ENCODE measurements at regions not wholly inside any gene's neighbourhood (a gene's known extent, or its start where the extent isn't known, plus 50 kb on each side); places are given as distances from the start of the nearest gene placed in this dataset.
"Not testable (repeated sequence)": the region's sequence is repeated elsewhere in the genome, so short reads cannot be mapped to it uniquely, and the experiment has no call there.

- in situ Hi-C loops (cut with MboI; ENCODE audit: low sequenced_read_pairs) = no loop called here
- H3K36me3 ChIP-seq (replicated peaks) = no peaks in the 10 kb centered on the region
- peaks cover 41% of the 10 kb centered on the region for H3K4me1 ChIP-seq
- DNase-seq (ENCODE audit: low spot score in 2 of 2) = peak; percentile 32 to 75
- H3K27me3 ChIP-seq (ENCODE audit: low read depth) = no peaks in the 10 kb centered on the region
- peaks cover 6% of the 10 kb centered on the region for H3K9me3 ChIP-seq
- H3K4me3 ChIP-seq = peak overlapping the region; percentile 6; the same call in 1 of the 2 replicates
Measured at GRCh38 chr1:96559707-96560596, 161.6 kb upstream of the PTBP2 start.

DNA sequence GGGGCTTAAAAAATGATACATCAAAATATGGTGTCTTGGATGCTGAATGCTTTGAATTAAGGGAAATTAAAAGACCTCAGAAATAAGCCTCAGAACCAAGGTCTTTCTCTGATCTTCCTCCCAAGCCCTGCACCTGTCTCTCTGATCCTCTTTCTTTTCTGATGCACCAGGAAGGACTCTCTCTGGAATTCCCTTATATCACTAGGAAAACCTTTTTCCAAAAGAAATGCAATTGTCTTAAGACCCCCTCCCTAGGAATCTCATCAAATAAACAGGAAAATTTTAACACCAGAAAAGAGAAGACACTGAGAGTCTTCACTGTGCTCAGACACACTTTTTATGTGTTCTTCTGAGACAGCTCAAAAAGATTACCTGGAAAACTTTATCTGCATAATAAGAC is 159.5 kb upstream of the PTBP2 start:
- no peak for DNase-seq (ENCODE audit: low spot score in 2 of 2)
- Histone ChIP-seq H3K27me3 (ENCODE audit: low read depth) (no peaks in the 10 kb centered on the region), H3K9me3 (peaks cover 6% of the 10 kb centered on the region), H3K4me3 (no peak overlapping the region), H3K4me1 (peaks cover 41% of the 10 kb centered on the region), H3K36me3 (replicated peaks) (no peaks in the 10 kb centered on the region)
- in situ Hi-C loops (cut with MboI; ENCODE audit: low sequenced_read_pairs) = no loop called here

GRCh38 chr1:96564401-96564800 is 157.2 kb upstream of the PTBP2 start:
- H3K27me3 ChIP-seq (ENCODE audit: low read depth); H3K4me3 ChIP-seq; in situ Hi-C loops (cut with MboI; ENCODE audit: low sequenced_read_pairs); H3K36me3 ChIP-seq (replicated peaks); DNase-seq (ENCODE audit: low spot score in 2 of 2); H3K9me3 ChIP-seq: not testable (repeated sequence)
- peaks cover 27% of the 10 kb centered on the region for H3K4me1 ChIP-seq

- H3K4me1 ChIP-seq = peaks cover 17% of the 10 kb centered on the region
- H3K36me3 ChIP-seq (replicated peaks) = no peaks in the 10 kb centered on the region
- no peak for DNase-seq (ENCODE audit: low spot score in 2 of 2)
- no peak overlapping the region for H3K4me3 ChIP-seq
- in situ Hi-C loops (cut with MboI; ENCODE audit: low sequenced_read_pairs) = no loop called here
- peaks cover 4% of the 10 kb centered on the region for H3K9me3 ChIP-seq
- H3K27me3 ChIP-seq (ENCODE audit: low read depth) = no peaks in the 10 kb centered on the region
Measured at GRCh38 chr1:96565546-96565945, 156.0 kb upstream of the PTBP2 start.

DNA sequence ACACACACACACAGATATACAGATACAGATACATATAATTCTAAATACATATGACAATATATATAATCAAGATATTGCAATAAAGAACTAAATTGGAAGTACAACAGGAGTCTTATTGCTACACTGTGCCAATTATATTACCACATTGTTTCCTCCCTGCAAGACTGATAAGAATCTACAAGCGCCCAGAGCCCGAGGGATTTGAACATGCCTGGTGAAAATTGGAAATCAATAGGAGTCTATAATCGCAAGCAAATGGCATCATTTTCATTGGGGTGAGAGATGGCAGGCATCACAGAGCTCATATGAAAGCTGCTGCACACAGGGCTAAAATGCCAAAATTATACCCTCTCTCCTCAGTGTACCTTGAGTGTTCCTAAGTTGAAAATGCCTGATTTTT is 152.9 kb upstream of the PTBP2 start:
- Histone ChIP-seq H3K4me3 (no peak overlapping the region), H3K9me3 (no peaks in the 10 kb centered on the region), H3K36me3 (replicated peaks) (no peaks in the 10 kb centered on the region), H3K4me1 (peaks cover 9% of the 10 kb centered on the region), H3K27me3 (ENCODE audit: low read depth) (no peaks in the 10 kb centered on the region)
- no peak for DNase-seq (ENCODE audit: low spot score in 2 of 2)
- in situ Hi-C loops (cut with MboI; ENCODE audit: low sequenced_read_pairs) = no loop called here

GRCh38 chr1:96569288-96569687 is 152.3 kb upstream of the PTBP2 start:
- no peaks in the 10 kb centered on the region for H3K9me3 ChIP-seq
- in situ Hi-C loops (cut with MboI; ENCODE audit: low sequenced_read_pairs) = no loop called here
- peaks cover 9% of the 10 kb centered on the region for H3K4me1 ChIP-seq
- no peak for DNase-seq (ENCODE audit: low spot score in 2 of 2)
- H3K27me3 ChIP-seq (ENCODE audit: low read depth) = no peaks in the 10 kb centered on the region
- H3K4me3 ChIP-seq = no peak overlapping the region
- no peaks in the 10 kb centered on the region for H3K36me3 ChIP-seq (replicated peaks)

DNA sequence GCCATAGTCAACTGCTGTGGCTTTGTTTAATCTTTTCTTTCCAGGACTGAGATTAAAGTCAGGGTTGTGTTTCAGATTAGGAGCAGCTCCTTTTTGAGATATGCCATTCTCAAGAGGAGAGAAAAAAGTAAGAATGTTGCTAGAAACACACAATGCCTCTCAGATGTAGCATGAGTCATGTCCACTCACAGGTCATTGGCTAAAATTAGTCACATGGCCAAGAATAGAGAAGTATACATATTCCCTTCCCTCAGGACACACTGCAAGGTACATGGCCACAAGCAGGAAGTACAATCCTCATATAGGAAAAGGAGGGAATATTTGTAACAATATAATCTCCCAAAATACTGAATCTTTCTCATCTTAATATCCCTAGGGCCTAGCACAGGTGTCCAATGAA is 141.9 kb upstream of the PTBP2 start:
- no peaks in the 10 kb centered on the region for H3K27me3 ChIP-seq (ENCODE audit: low read depth)
- in situ Hi-C loops (cut with MboI; ENCODE audit: low sequenced_read_pairs) = no loop called here
- no peaks in the 10 kb centered on the region for H3K4me1 ChIP-seq
- DNase-seq (ENCODE audit: low spot score in 2 of 2) = no peak
- no peaks in the 10 kb centered on the region for H3K36me3 ChIP-seq (replicated peaks)
- no peak overlapping the region for H3K4me3 ChIP-seq
- no peaks in the 10 kb centered on the region for H3K9me3 ChIP-seq

DNA sequence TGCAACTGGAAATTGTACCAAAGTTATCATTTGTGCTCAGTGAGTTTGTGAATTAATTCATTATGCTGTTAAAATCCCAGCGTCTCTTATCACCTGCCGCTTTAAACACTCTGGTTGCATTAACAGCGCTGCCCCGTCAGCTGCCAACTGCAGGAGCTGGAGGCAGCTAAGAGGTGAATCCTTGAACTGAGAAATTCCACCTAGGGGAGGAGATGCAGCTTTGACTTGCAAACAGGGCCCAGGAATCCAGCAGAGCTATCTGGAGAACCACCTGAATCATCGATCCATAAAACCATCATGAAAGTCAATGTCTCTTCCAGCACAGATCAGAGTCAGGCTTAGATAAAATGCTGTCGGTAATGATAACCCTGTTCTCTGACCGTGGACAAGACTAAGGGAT is 140.7 kb upstream of the PTBP2 start:
- no peak for DNase-seq (ENCODE audit: low spot score in 2 of 2)
- in situ Hi-C loops (cut with MboI; ENCODE audit: low sequenced_read_pairs) = no loop called here
- Histone ChIP-seq H3K36me3 (replicated peaks) (no peaks in the 10 kb centered on the region), H3K27me3 (ENCODE audit: low read depth) (no peaks in the 10 kb centered on the region), H3K4me1 (no peaks in the 10 kb centered on the region), H3K4me3 (no peak overlapping the region), H3K9me3 (no peaks in the 10 kb centered on the region)

GRCh38 chr1:96581772-96582171 is 139.8 kb upstream of the PTBP2 start:
- Histone ChIP-seq H3K4me1 (no peaks in the 10 kb centered on the region), H3K4me3 (no peak overlapping the region), H3K27me3 (ENCODE audit: low read depth) (no peaks in the 10 kb centered on the region), H3K36me3 (replicated peaks) (no peaks in the 10 kb centered on the region), H3K9me3 (no peaks in the 10 kb centered on the region)
- in situ Hi-C loops (cut with MboI; ENCODE audit: low sequenced_read_pairs) = no loop called here
- no peak for DNase-seq (ENCODE audit: low spot score in 2 of 2)

- no peaks in the 10 kb centered on the region for H3K4me1 ChIP-seq
Measured at GRCh38 chr1:96583903-96584302, 137.7 kb upstream of the PTBP2 start.

DNA sequence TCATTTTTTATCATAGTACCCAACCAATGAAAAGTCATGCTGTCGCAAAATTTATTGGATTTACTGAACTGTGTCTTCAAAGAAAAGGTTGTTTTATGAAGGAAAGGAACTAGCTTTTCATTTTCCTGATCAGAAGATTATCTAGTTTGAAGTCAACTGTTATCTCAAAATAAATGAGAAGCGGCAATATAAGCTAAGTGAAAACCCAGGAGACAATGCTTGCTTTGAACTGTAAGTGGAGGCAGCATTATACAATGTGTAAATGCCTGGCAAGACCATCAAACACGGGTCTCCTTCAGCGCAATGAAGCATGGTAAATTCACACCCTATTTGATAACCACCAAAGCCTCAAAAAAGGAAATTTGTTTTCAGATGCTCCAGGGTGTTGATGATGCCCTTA is 134.4 kb upstream of the PTBP2 start:
- no peaks in the 10 kb centered on the region for H3K27me3 ChIP-seq (ENCODE audit: low read depth)
- no peak overlapping the region for H3K4me3 ChIP-seq
- H3K36me3 ChIP-seq (replicated peaks) = no peaks in the 10 kb centered on the region
- H3K9me3 ChIP-seq = no peaks in the 10 kb centered on the region
- DNase-seq (ENCODE audit: low spot score in 2 of 2) = no peak
- in situ Hi-C loops (cut with MboI; ENCODE audit: low sequenced_read_pairs) = no loop called here
- H3K4me1 ChIP-seq = no peaks in the 10 kb centered on the region

More at GRCh38 chr1:96583903-96584302, 137.7 kb upstream of the PTBP2 start:
- no peaks in the 10 kb centered on the region for H3K9me3 ChIP-seq
- H3K4me3 ChIP-seq = no peak overlapping the region
- no peaks in the 10 kb centered on the region for H3K27me3 ChIP-seq (ENCODE audit: low read depth)
- in situ Hi-C loops (cut with MboI; ENCODE audit: low sequenced_read_pairs) = no loop called here
- DNase-seq (ENCODE audit: low spot score in 2 of 2) = no peak
- H3K36me3 ChIP-seq (replicated peaks) = no peaks in the 10 kb centered on the region

DNA sequence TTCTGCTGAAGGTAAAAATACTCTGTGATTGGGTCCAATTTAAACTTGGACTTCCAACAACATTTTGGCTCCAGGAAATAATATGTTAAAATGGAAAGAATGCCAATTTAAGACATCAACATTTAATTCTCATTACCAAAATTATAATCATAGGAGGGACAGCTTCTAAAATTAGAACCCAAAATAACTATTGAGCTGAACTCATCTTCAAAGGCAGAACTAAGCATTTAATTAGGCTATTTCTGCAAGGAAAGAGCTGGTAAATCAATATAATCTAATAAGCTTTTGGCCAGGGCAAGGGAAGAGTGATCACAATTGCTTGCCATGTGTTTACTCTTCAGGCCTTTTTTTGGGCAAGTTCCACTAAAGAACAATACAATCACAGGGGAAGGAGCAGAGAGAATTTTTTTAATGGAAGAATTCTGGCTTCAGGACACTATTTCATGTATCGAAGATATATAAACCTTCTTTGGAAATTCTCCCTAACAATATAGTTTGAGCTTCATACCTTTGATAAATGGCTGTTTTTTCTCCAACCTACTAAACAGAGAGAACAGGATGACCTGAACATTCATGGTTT is 133.1 kb upstream of the PTBP2 start:
- H3K9me3 ChIP-seq = peaks cover 3% of the 10 kb centered on the region; the same call in 1 of the 2 replicates
- in situ Hi-C loops (cut with MboI; ENCODE audit: low sequenced_read_pairs) = no loop called here
- no peak overlapping the region for H3K4me3 ChIP-seq
- no peaks in the 10 kb centered on the region for H3K4me1 ChIP-seq
- no peaks in the 10 kb centered on the region for H3K36me3 ChIP-seq (replicated peaks)
- H3K27me3 ChIP-seq (ENCODE audit: low read depth) = no peaks in the 10 kb centered on the region
- DNase-seq (ENCODE audit: low spot score in 2 of 2) = no peak

DNA sequence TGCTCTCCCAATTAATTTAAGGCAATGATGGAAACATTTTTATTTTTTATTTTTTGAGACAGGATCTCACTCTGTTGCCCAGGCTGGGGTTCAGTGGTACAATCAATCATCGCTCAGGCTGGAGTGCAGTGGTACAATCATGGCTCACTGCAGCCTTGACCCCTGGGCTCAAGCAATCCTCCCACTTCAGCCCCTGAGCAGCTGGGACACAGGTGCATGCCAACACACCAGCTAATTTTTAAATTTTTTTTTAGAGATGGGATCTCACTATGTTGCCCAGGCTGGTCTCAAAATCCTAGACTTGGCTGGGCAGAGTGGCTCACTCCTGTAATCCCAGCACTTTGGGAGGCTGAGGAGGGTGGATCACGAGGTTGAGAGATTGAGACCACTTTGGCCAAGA is 126.1 kb upstream of the PTBP2 start:
- H3K36me3 ChIP-seq (replicated peaks); in situ Hi-C loops (cut with MboI; ENCODE audit: low sequenced_read_pairs); DNase-seq (ENCODE audit: low spot score in 2 of 2); H3K27me3 ChIP-seq (ENCODE audit: low read depth); H3K4me1 ChIP-seq; H3K9me3 ChIP-seq; H3K4me3 ChIP-seq: not testable (repeated sequence)

GRCh38 chr1:96596226-96596922 is 125.2 kb upstream of the PTBP2 start:
- Histone ChIP-seq H3K9me3 (peaks cover 3% of the 10 kb centered on the region; the same call in 1 of the 2 replicates), H3K4me1 (no peaks in the 10 kb centered on the region), H3K27me3 (ENCODE audit: low read depth) (no peaks in the 10 kb centered on the region), H3K4me3 (no peak overlapping the region), H3K36me3 (replicated peaks) (no peaks in the 10 kb centered on the region)
- in situ Hi-C loops (cut with MboI; ENCODE audit: low sequenced_read_pairs) = no loop called here
- DNase-seq (ENCODE audit: low spot score in 2 of 2) = peak; percentile 69 to 83

All from HAP-1 (cell line).